AG10803 (cell line): ENCODE measurements at regions not wholly inside any gene's neighbourhood (a gene's known extent, or its start where the extent isn't known, plus 50 kb on each side); places are given as distances from the start of the nearest gene placed in this dataset.

Experiments used
- DNase-seq: peaks from one replicate; pipeline ENCODE4 v3.0.0; 2010; ENCODE audit warnings: low read depth
- H3K4me3 ChIP-seq: 2 replicates; pipeline ENCODE4 v1.5.1; 2011; ENCODE audit warnings: mild to moderate bottlenecking, low read length, control low read depth
- CTCF ChIP-seq: conservative IDR thresholded peaks from 2 replicates; pipeline ENCODE4 v1.5.1; 2011; ENCODE audit warnings: mild to moderate bottlenecking, low read length, control low read depth, inconsistent platforms

- DNase-seq, result peak; percentile 23
- peak; percentile 82 for TF ChIP-seq CTCF
- no peak overlapping the region for H3K4me3 ChIP-seq
Observed at GRCh38 chr14:86057018-86057667, 527.2 kb downstream of the FLRT2 start.

- H3K4me3 ChIP-seq, result no peak overlapping the region
- peak; percentile 23; the same call in 1 of the 2 replicates for TF ChIP-seq CTCF
- DNase-seq, result no peak
Observed at GRCh38 chr14:86055512-86056075, 525.6 kb downstream of the FLRT2 start.

GRCh38 chr14:86052868-86053267, 522.9 kb downstream of the FLRT2 start:
- no peak for DNase-seq
- no peak overlapping the region for H3K4me3 ChIP-seq
- no peak for TF ChIP-seq CTCF

- H3K4me3 ChIP-seq, result no peak overlapping the region
- TF ChIP-seq CTCF, result no peak
- no peak for DNase-seq
Observed at GRCh38 chr14:86050757-86051156, 520.8 kb downstream of the FLRT2 start.

GRCh38 chr14:86050072-86050683, 520.2 kb downstream of the FLRT2 start:
- no peak for TF ChIP-seq CTCF
- no peak overlapping the region for H3K4me3 ChIP-seq
- no peak for DNase-seq

GRCh38 chr14:86039176-86039575, 509.2 kb downstream of the FLRT2 start:
- TF ChIP-seq CTCF, result no peak
- DNase-seq, result no peak
- no peak overlapping the region for H3K4me3 ChIP-seq
